ENCODE measurements at regions not wholly inside any gene's neighbourhood (a gene's known extent, or its start where the extent isn't known, plus 50 kb on each side); places are given as distances from the start of the nearest gene placed in this dataset.
"Not testable (repeated sequence)": the region's sequence is repeated elsewhere in the genome, so short reads cannot be mapped to it uniquely, and the experiment has no call there.

DNA sequence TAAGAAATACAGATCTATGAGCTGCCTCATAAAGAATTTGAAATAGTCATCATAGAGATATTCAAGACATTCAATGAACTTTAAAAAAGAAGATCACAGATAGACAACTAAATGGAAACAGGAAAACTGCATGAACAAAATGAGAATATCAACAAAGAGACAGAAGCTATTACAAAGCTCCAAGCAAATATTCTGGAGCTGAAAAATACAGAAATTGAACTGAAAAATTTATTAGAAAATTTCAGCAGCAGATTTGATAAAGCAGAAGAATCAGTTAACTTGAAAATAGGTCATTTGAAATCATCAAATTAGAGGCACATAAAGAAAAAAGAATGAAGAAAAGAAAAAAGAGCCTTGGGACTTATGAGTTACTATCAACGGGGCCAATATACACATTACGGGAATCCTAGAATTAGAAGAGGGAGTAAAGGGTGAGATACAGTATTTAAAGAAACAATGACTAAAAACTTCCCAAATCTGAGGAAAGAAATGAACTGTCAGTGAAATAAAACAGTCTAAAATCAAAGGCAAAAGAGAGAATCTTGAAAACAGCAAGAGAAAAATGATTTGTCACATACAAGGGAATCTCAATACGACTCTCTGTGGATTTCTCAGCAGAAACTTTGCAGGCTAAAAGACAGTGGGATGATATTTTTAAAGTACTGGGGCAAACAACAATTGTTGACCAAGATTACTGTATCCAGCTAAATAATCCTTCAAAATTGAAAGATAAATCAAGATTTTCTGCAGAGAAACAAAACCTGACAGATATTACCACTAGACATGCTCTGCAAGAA, 641.6 kb downstream of the ANKRD50 start:
- no peak for DNase-seq

DNA sequence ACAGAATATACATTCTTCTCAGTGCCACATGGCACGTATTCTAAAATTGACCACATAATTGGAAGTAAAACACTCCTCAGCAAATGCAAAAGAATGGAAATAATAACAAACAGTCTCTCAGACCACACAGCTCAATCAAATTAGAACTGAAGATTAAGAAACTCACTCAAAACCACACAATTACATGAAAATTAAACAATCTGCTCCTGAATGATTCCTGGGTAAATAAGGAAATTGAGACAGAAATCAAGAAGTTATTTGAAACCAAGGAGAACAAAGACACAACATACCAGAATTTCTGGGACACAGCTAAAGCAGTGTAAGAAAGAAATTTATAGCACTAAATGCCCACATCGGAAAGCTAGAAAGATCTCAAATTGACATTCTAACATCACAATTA, 637.3 kb downstream of the ANKRD50 start:
- not testable (repeated sequence) for DNase-seq

DNA sequence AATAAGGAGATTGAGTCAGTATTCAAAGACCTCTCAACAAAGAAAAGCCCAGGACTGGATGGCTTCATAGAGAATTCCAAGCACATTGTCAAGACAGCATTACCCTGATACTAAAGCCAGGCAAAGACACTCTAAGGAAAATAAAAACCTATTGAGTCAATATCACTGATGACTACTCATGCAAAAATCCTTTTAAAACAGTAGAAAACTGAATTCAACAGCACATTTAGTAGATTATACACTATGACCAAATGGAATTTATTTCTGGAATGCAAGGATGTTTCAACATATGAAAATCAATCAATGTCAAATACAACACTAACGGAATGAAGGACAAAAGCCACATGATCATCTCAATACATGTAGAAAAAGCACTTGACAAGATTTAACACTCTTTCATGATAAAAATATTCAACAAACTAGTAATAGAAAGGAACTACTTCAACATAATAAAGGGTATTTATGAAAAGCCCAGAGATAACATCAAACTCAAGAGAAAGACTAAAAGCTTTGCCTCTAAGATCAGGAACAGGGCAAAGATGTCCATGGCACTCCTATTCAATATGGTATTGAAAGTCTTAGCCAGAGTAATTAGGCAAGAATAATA, 633.3 kb downstream of the ANKRD50 start:
- DNase-seq = no peak

DNA sequence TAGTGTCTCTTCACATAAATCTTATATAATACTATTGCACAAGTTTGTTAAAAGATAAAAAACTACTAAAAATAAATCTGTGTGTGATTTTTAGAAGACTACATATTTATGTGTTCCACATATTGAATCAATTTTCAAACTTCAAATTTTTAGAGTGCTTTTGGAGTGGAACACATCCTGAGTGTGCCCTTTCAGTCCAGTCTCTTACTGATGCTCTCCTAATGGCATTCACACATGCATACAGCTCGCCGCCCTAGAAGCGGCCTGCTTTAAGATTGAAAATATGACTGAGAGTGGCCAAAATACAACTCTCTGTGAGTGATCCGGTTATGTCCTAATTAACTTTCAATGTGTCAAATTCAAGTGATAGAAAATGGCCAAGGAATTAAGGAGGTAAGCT, 628.8 kb downstream of the ANKRD50 start:
- no peak for DNase-seq

DNA sequence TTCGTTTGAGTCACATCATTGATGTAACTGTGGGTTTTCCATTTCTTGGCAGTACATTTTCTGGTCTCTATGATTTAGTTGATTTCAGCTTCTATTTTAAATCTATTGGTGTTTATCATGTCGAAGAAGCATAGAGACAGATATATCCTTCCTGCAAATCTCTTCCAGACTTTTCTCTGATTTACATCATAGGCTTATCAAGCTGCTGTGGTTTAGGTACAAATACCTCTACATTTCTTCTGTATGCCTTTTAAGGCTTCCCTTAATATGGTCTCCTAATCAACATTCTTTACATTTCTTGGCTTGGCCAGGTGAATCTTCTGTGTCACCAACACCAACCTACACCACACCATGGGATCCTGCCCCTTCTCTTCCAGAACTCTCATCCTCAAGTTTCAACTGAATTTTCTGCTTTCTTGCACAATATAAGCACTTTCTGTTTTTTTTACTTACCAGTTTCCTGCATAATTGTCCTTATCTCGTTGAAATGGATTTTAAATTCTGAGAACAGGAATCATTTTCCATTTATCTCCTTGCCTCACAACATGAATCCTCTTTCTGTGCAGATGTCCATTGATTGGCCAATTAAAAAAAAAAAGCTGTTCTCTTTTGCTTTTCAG, 626.9 kb downstream of the ANKRD50 start:
- no peak for DNase-seq

DNA sequence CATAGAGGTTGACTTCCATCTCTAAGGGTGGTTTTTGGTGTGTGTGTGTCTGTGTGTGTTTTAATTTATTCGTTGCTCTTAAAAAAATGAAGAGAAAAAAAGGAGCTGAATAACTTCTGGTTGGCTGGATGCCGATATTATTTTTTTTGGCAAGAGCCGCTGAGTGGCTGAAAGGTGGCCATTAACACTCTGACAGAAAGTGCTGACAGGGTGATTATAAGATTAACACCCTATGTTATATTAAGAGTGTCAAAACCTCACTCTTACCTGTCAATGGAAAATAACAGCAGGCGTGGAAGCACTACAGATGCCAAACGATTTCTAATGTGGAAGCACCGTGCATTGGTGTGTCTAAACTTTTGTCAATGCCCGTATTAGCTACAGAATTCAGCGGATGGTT, 622.5 kb downstream of the ANKRD50 start:
- no peak for DNase-seq

DNA sequence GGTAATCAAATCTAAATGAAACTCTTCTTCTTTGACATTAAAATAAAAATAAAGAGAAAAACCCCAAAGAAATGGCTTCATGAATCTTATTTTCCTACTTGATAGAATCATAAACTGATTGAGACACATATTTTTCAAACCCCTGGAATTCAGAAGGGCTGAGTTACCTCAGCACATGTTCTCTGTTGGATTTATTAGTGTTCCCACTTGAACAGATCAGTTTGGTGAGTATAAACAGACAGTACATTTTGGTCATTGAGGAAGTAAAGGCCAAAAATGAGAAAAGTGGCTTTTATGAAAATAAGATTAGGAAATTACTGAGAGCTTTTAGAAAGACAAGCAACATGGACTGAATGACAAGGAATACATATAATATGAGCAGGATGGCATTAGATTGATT, 620.4 kb downstream of the ANKRD50 start:
- no peak for DNase-seq

DNA sequence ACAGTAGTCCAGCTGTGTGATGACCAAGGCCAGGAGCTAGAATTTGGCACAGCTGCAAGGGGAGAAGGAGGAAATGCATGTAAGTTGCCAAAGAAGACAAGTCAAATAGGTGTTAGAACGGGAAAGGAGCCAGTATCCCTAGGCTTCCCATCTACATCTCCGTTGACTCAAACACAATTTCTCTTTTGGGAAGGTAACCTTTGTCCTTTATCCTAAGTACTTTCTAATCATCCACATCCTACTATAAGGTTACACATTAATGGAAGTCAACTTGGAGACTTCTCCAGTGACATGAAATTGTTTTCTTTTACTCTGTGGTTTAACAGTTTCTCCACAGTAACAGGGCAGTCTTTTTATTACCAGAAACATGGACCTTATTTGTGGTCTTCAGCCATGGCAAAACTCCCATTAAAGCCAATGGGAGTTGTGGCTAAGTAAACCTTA, 620.0 kb downstream of the ANKRD50 start:
- DNase-seq = no peak

DNA sequence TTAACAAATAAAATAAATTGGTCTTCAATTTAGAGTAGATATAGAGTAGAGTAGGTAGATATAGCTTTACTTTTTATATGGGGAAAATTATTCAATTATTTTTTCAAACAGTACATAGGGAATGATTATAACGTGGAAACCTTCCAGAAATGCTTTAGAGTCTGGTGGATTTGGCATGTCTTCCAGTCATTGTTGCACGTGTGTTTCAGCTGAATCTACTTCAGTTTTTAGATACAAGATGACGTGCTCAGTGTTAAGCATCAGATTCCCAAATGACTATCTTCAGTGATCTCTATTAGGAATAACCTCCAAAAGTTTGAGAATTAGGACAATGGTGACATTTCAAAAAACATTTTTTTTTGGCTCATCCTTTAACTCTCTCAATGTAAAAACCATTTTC, 616.9 kb downstream of the ANKRD50 start:
- DNase-seq = no peak

DNA sequence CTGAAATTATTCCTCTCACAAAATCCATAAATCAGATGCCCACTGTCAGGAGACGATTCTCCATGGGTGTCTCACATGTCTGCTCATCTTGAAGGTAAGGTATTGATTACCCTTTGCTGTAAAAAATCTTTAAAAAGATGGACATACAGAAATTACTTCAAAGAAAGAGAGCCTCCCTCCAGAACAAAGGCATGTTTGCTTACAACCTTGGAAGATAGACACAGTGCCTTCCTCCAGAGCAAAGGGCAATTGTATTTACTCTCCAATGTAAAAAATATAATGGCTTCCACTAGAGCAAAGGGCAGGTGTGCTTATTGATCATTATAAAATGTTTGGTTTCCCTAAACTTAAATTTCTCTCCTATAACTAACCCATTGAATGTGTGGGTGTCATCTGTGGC, 616.2 kb downstream of the ANKRD50 start:
- DNase-seq = no peak

DNA sequence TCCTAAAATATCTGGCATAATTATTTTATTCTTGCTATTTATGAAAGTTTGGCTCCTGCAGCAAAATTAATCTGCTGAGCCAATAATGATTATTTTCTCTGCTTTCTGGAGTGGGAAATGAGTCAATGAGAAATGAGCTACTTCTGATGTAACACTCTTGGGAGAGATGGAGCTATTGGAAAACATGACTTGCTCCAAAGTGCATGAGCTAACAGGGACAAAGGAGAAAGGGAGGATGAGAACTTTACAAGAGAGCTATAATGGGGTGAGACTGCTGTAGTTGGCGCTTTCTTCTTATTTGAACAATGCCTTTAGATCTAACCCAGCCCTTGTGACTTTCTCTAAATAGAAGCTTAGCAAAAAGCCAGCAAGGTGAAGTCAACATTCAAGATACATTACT, 615.1 kb downstream of the ANKRD50 start:
- no peak for DNase-seq

DNA sequence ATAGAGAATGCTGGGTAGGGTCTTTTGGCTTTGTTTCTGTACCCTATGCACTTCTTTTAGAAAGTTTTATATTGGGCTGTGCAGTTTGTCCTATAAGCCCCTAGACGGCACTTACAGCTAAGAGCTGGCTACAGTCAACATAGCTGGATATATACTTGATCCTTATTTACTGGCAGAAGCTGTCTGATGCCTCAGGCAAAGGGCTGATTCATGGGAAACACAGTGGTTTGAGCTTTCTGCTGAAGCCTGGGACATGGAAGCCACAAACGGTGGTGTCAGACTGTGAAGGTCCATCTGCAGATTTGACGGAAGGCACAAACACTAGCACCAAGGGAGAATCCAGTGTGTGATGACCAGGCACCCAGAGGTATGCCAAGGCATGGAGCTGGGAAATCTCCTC, 608.4 kb downstream of the ANKRD50 start:
- no peak for DNase-seq

DNA sequence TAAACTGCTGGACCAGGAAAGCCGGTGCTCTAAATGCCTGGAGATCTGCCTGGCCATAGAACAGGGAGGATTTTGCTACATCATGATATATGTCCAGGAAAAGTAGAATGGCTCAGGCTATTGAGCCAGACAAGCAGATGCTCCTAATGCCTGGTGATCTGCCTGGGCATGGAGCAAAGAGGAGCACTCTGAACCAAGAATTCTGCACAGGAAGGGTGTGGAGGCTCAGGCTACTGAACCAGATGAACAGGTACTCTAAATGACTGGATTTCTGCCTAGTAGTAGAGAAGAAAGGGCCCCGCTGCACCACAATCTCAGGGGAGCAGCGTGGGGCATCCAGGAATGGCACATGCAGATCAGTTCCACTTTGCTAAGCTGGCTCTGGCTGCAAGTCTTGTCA, 607.9 kb downstream of the ANKRD50 start:
- DNase-seq = no peak

DNA sequence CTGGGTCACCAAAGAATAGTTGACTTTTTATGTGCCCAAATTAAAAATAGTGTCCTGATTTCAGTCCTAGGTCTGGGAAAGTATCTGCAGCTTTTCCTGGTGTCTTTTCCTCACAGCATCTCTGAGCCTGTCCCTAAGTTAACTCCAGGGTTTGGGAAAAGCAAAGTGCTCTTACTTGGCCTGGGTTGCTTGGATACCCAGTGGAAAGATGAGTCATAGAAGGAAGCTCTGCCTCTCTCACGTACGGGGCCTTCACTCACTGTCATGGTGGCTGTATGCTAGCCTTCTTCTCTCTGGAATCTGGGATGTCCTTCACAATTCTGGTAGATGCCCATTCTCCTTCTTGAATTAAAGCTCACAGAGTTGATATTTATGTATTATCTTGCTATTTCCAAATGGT, 607.3 kb downstream of the ANKRD50 start:
- DNase-seq = no peak

DNA sequence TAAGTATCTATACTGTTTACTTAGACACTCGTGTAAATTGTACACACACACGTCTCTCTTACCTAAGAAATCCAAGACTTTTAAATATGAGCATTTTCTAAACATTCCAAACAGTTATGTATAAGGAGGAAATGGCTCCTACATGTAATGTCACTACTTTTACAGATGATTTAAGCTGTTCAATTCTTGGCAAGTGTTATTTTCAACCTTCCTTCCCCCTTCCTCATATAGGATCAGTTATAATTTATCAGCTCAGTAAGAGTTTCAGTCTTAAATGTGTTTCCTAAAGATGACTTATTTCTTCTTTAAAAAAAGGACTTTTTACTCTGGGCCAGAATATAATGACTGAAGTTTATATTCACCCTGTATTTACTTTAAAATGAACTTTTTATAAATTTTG, 601.1 kb downstream of the ANKRD50 start:
- DNase-seq = no peak

DNA sequence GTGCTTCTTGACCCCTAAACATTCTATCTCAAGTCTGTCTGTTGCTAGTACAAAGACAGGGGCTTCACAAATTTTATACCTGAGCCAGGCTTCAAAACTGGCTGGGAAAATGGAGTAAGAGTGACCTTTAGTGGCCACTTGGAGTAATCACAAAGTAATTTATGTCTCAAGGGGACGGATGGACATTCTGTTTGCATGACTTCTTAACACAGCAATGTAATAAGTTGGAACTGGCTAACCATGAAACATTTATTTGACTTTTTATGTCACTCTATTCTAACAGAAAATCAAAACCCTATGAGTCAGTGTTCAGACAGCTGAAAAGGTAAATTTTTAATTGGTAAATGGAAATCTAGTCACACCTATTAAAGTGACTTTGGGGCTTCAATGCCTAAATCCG, 600.6 kb downstream of the ANKRD50 start:
- DNase-seq = peak; percentile 43

DNA sequence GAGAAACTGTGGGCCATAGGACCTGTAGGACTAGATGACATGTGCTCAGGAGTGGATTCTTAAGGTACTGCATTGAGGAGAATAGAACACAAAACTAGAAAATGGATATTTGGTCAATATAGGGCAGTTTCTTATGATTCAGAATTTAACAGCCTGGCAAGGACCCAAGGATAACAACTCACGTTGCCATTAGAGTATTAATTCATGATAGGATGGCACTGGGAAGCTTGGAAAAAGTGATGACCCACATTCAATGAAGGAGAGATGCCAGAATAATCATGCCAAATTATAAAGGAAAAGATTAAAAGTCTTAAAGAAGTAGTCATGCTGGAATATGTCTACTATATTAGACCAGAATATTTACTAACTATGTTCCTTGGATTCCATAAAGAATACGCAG, 594.5 kb downstream of the ANKRD50 start:
- DNase-seq = no peak

DNA sequence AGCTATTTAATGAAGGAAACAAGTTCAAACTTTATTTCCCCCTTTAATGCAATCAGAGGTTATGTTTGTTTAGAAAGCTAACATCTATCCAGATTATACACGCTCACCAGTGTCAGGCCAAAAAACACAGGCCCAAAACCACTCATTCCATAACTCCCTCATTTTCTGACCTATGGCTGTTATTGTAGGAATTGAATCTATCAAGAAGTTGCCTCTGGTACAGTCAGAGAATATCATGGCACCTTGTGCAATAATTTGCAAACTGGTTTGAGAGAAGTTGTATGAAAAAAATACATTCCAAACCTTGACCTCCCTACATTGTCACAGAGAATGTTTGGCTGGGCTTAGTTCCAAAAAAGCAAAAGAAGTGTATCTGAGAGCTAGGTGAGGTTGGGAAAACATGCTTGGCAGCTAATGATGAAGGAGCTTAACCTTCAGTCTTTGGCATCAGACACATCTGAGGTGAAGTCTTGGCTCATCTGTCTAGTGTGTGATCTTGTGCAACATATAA, 591.0 kb downstream of the ANKRD50 start:
- no peak for DNase-seq

DNA sequence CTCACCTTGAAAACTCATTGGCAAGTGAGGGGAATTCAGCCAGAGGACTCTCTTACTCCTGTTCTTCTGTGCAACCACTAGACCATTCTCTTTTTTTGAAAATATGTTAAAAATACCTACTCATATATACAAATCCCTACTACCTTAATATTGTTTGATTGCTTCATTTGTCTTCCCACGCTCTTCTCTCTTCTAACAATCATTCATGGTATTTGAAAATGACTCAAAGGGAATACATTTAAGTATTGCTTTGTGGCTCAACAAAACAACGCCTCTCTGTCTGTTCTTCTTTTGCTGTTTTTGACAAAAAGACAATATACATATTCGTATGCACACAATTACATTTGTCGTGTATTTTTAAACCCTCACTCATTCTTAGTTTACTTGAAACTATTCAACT, 589.4 kb downstream of the ANKRD50 start:
- no peak for DNase-seq

DNA sequence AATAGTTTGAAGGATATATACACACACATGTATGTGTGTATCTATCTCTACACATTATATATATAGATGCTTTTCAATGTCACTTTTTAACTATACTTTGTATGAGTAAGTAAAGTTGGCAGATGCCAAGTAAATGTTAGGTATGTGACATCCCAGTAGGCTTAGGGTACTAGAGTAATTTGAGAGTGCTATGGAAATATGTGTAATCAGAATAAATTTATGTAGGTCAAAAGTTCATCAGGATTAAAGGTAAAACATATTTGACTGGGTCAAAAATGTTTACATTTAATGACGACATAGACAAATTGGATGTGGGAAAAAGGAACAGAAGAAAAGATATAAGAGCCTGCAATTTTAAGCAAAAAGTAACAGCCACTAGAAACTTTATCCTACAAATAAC, 588.8 kb downstream of the ANKRD50 start:
- DNase-seq = no peak

DNA sequence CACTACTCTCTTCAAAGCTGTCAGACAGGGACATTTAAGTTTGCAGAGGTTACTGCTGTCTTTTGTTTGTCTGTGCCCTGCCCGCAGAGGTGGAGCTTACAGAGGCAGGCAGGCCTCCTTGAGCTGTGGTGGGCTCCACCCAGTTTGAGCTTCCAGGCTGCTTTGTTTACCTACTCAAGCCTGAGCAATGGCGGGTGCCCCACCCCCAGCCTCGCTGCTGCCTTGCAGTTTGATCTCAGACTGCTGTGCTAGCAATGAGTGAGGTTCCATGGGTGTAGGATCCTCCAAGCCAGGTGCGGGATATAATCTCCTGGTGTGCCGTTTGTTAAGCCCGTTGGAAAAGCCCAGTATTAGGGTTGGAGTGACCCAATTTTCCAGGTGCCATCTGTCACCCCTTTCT, 581.2 kb downstream of the ANKRD50 start:
- not testable (repeated sequence) for DNase-seq

DNA sequence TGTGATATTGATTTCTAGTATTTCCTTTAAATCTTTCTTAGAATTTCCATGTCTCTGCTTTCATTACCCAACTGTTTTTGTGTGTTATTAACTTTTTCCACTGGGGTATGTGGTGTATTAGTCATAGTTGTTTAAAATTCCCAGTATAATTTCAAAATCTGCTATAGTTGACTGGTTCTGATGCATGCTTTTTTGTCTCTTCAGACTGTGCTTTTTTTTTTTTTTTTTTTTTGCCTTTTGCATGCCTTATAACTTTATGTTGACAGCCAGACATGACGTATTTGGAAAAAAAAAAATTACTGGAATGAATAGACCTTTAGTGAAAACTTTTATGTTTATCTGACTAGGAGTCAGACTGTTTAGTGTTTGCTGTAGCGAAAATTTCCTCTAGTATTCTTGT, 580.4 kb downstream of the ANKRD50 start:
- DNase-seq = no peak

DNA sequence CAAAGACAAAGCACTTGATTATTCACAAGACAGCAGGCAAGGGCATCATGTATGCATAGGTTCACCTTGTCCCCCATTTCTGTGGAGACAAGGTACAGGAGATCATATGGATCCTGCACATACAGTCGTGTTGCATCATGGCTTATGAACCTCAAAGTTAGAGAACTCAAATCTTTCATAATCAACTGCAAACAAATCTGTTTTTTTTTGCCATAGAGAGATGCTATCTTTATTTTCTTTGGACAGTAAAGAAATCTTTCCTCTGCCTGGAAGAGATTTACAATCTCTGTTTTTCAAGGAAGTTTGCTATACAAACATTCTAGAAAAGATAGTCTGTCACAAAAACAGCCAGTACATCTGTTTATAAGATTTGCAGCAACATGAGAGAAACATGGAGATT, 578.8 kb downstream of the ANKRD50 start:
- DNase-seq = no peak

DNA sequence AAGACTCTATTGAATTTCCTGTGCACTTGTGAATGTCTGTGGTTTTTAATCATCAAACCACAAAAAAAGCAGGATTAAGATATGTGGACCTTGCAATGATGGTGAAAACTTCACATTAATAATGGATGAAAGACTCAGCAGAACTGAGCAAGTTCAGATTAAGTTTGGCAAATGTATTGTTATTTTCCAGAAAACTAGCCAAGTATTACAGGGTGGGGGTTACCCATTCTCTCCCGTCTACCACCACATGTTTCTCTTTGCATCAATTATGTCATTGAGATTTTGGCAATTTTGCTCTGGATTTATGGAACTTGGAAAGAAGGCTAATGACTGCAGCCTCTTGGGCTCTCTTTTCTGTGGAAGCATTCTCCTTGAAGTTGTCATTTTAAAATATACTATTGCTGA, 577.1 kb downstream of the ANKRD50 start:
- no peak for DNase-seq
